NCI-H2196 (cell line): ENCODE measurements at regions not wholly inside any gene's neighbourhood (a gene's known extent, or its start where the extent isn't known, plus 50 kb on each side); places are given as distances from the start of the nearest gene placed in this dataset.

Experiments used
- DNase-seq: peaks from one replicate; lab custom pipeline; 2025; ENCODE audit not compliant: unreplicated experiment; lab: John Stamatoyannopoulos, UW

- DNase-seq = no peak
These were observed 145.9 kb downstream of the CARTPT start for GRCh38 chr5:71864730-71865601.

- no peak for DNase-seq
These were observed 146.7 kb downstream of the CARTPT start for GRCh38 chr5:71865665-71866320.

GRCh38 chr5:71872311-71872864, 153.3 kb downstream of the CARTPT start:
- DNase-seq = no peak

- no peak for DNase-seq
These were observed 154.1 kb downstream of the CARTPT start for GRCh38 chr5:71873191-71873591.

- no peak for DNase-seq
These were observed 155.4 kb downstream of the CARTPT start for GRCh38 chr5:71874521-71874920.

- no peak for DNase-seq
These were observed 158.4 kb downstream of the CARTPT start for GRCh38 chr5:71877511-71877910.

- no peak for DNase-seq
These were observed 161.5 kb downstream of the CARTPT start for GRCh38 chr5:71880536-71880935.

GRCh38 chr5:71882826-71883741, 164.0 kb downstream of the CARTPT start:
- no peak for DNase-seq

- no peak for DNase-seq
These were observed 164.6 kb downstream of the CARTPT start for GRCh38 chr5:71883742-71884103.

GRCh38 chr5:71884926-71885325, 165.9 kb downstream of the CARTPT start:
- no peak for DNase-seq

GRCh38 chr5:71886406-71886805, 167.3 kb downstream of the CARTPT start:
- no peak for DNase-seq

GRCh38 chr5:71887680-71888079, 168.6 kb downstream of the CARTPT start:
- DNase-seq = peak; percentile 15

- DNase-seq = no peak
These were observed 172.3 kb downstream of the CARTPT start for GRCh38 chr5:71891406-71891805.

GRCh38 chr5:71891856-71892255, 172.8 kb downstream of the CARTPT start:
- no peak for DNase-seq

GRCh38 chr5:71892641-71893365, 173.7 kb downstream of the CARTPT start:
- no peak for DNase-seq

GRCh38 chr5:71893451-71893850, 174.4 kb downstream of the CARTPT start:
- DNase-seq = no peak

GRCh38 chr5:71894091-71894490, 175.0 kb downstream of the CARTPT start:
- DNase-seq = no peak

GRCh38 chr5:71895546-71895945, 176.5 kb downstream of the CARTPT start:
- no peak for DNase-seq

GRCh38 chr5:71899865-71900342, 180.8 kb downstream of the CARTPT start:
- no peak for DNase-seq

GRCh38 chr5:71903808-71904207, 184.7 kb downstream of the CARTPT start:
- DNase-seq = no peak
